Activated CD8-positive, alpha-beta memory T cell treated with anti-CD3 and anti-CD28 coated beads, Interleukin-2, amount 50 U/mL, for 48 hours (primary cell): ENCODE measurements at regions not wholly inside any gene's neighbourhood (a gene's known extent, or its start where the extent isn't known, plus 50 kb on each side); places are given as distances from the start of the nearest gene placed in this dataset.
"Not testable (repeated sequence)": the region's sequence is repeated elsewhere in the genome, so short reads cannot be mapped to it uniquely, and the experiment has no call there.

ENCODE experiments used
- DNase-seq: peaks from one replicate; pipeline ENCODE4 v3.0.0-alpha.2; 2020

- no peak for DNase-seq
Measured at GRCh38 chr5:68830377-68830898, 263.4 kb upstream of the SLC30A5 start.

- DNase-seq, result no peak
Measured at GRCh38 chr5:68834491-68834981, 259.3 kb upstream of the SLC30A5 start.

- no peak for DNase-seq
Measured at GRCh38 chr5:68838157-68838718, 255.6 kb upstream of the SLC30A5 start.

- no peak for DNase-seq
Measured at GRCh38 chr5:68839019-68839552, 254.7 kb upstream of the SLC30A5 start.

GRCh38 chr5:68843624-68844364, 250.0 kb upstream of the SLC30A5 start:
- DNase-seq, result no peak

- no peak for DNase-seq
Measured at GRCh38 chr5:68845131-68845530, 248.7 kb upstream of the SLC30A5 start.

GRCh38 chr5:68846828-68847227, 247.0 kb upstream of the SLC30A5 start:
- DNase-seq, result no peak

- no peak for DNase-seq
Measured at GRCh38 chr5:68848091-68848490, 245.7 kb upstream of the SLC30A5 start.

GRCh38 chr5:68849103-68849502, 244.7 kb upstream of the SLC30A5 start:
- no peak for DNase-seq

GRCh38 chr5:68849906-68850305, 243.9 kb upstream of the SLC30A5 start:
- DNase-seq, result no peak

GRCh38 chr5:68861099-68861498, 232.7 kb upstream of the SLC30A5 start:
- DNase-seq, result no peak

GRCh38 chr5:68862560-68862959, 231.3 kb upstream of the SLC30A5 start:
- no peak for DNase-seq

GRCh38 chr5:68865192-68865591, 228.6 kb upstream of the SLC30A5 start:
- DNase-seq, result not testable (repeated sequence)

GRCh38 chr5:68872088-68872839, 221.6 kb upstream of the SLC30A5 start:
- DNase-seq, result no peak

- DNase-seq, result no peak
Measured at GRCh38 chr5:68873198-68873597, 220.6 kb upstream of the SLC30A5 start.

- DNase-seq, result no peak
Measured at GRCh38 chr5:68875351-68875750, 218.5 kb upstream of the SLC30A5 start.

- DNase-seq, result no peak
Measured at GRCh38 chr5:68883436-68883835, 210.4 kb upstream of the SLC30A5 start.

- DNase-seq, result no peak
Measured at GRCh38 chr5:68884144-68884754, 209.6 kb upstream of the SLC30A5 start.

GRCh38 chr5:68884883-68885282, 208.9 kb upstream of the SLC30A5 start:
- DNase-seq, result no peak

- DNase-seq, result no peak
Measured at GRCh38 chr5:68886814-68887213, 207.0 kb upstream of the SLC30A5 start.

GRCh38 chr5:68891718-68892117, 202.1 kb upstream of the SLC30A5 start:
- no peak for DNase-seq

- no peak for DNase-seq
Measured at GRCh38 chr5:68894673-68895072, 199.1 kb upstream of the SLC30A5 start.

GRCh38 chr5:68898951-68899471, 194.8 kb upstream of the SLC30A5 start:
- no peak for DNase-seq
